AG10803 (cell line): ENCODE measurements at regions not wholly inside any gene's neighbourhood (a gene's known extent, or its start where the extent isn't known, plus 50 kb on each side); places are given as distances from the start of the nearest gene placed in this dataset.

Source experiments
- DNase-seq: peaks from one replicate; pipeline ENCODE4 v3.0.0; 2010; ENCODE audit warnings: low read depth
- H3K4me3 ChIP-seq: 2 replicates; pipeline ENCODE4 v1.5.1; 2011; ENCODE audit warnings: mild to moderate bottlenecking, low read length, control low read depth
- TF ChIP-seq, protein P1 (sequence below): conservative IDR thresholded peaks from 2 replicates; pipeline ENCODE4 v1.5.1; 2011; ENCODE audit warnings: mild to moderate bottlenecking, low read length, control low read depth, inconsistent platforms

DNA sequence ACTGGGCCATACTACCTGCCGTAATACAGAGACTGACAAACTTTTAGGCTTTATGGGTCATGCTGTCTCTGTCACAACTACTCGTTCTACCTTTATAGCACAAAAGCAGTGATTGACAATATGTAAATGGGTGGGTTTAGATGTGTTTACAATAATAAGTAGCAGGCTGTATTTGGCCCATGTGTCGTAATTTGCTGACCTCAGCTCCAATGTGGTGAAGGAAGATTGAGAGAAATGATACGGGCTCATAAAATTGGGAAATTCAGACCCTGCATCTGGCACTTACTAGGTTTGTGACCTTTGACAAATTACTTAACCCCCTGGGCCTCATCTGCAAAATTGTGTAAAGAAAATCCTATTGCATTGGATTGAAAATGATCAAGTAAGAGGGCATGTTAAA is 150.8 kb upstream of the NPSR1 start:
- TF ChIP-seq, protein P1, sequence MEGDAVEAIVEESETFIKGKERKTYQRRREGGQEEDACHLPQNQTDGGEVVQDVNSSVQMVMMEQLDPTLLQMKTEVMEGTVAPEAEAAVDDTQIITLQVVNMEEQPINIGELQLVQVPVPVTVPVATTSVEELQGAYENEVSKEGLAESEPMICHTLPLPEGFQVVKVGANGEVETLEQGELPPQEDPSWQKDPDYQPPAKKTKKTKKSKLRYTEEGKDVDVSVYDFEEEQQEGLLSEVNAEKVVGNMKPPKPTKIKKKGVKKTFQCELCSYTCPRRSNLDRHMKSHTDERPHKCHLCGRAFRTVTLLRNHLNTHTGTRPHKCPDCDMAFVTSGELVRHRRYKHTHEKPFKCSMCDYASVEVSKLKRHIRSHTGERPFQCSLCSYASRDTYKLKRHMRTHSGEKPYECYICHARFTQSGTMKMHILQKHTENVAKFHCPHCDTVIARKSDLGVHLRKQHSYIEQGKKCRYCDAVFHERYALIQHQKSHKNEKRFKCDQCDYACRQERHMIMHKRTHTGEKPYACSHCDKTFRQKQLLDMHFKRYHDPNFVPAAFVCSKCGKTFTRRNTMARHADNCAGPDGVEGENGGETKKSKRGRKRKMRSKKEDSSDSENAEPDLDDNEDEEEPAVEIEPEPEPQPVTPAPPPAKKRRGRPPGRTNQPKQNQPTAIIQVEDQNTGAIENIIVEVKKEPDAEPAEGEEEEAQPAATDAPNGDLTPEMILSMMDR = no peak
- no peak overlapping the region for H3K4me3 ChIP-seq
- DNase-seq = no peak

DNA sequence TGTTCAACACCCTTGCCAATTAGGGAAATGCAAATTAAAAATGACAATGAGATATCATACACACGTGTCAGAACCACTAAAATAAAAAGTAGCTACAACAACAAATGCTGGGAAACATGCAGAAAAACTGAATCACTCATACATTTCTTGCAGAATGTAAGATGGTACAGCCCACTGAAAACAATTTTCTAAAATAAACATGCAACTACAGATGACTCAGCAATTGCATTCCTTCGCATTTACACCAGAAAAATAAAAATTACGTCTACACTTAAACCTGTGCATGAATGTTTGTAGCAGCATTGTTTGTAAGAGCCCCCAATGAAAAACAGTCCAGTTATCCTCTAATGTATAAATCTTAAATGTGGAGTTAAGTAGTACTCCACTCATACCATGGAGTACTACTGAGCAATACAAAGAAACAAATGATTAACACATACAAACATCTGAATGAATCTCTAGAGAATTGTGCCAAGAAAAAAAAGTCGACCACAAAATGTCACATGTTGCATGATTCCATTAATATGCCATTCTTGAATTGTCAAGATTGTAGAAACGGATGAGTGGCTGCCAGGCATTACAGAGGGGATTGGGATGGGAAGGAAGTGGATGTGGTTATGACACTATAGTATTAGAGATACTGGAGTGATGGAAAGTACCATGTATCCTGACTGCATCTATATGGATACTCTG is 134.6 kb upstream of the NPSR1 start:
- DNase-seq = peak; percentile 16

DNA sequence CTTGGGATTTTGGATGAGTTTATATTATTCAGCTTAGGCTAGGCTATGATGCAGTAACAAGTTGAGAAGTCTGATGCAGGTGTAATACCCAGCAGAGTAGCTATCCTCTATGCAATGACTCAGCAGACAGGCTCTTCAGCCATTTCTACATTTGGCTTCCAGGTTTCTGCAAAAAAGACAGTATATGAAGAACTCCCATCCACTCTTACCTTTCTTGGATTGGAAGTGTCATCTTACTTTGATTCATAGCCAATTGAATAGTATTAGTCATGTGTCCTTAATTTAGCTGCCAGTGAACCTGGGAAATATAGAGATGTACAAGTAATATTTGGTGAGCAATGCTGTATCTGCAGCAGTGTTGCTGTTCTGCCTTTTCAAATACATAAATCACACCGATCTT is 127.8 kb upstream of the NPSR1 start:
- no peak overlapping the region for H3K4me3 ChIP-seq
- TF ChIP-seq, protein P1 = no peak
- DNase-seq = no peak

More for the DNA sequence above, 134.6 kb upstream of the NPSR1 start:
- TF ChIP-seq, protein P1 = no peak
- no peak overlapping the region for H3K4me3 ChIP-seq

DNA sequence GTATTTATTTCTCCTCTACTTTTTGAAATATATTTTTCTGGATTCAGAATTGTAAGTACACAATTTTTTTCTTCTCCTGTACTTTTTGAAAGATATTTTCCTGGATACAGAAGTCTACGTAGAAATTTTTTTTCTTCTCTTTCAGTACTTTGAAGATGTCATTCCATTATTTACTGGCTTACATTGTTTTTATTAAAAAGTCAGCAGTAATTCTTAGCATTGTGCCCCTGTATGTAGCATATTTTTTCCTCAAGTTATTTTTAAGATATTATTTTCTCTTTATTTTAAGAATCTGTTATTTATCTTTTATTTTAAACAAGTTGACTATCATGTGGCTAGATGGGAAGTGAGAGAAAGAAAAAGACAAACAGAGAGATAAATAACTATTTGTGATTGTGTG is 119.0 kb upstream of the NPSR1 start:
- TF ChIP-seq, protein P1 = no peak
- DNase-seq = no peak

DNA sequence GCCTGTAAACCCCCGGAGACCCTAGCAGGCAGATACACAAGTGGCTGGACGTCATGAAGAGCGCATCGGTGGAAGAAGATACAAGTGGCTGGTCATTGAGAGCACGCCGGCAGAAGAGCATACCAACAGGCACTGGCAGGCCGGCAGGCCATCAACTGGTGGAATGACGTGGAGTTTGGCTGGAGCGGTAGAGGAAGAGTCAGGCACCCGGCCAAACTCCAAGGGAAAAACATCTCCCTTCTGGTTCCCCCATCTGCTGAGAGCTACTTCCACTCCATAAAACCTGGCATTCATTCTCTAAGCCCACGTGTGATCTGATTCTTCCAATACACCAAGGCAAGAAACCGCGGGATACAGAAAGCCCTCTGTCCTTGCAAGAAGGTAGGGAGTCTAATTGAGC is 113.4 kb upstream of the NPSR1 start:
- TF ChIP-seq, protein P1 = no peak
- no peak overlapping the region for H3K4me3 ChIP-seq
- DNase-seq = no peak

More for the DNA sequence above, 119.0 kb upstream of the NPSR1 start:
- no peak overlapping the region for H3K4me3 ChIP-seq

DNA sequence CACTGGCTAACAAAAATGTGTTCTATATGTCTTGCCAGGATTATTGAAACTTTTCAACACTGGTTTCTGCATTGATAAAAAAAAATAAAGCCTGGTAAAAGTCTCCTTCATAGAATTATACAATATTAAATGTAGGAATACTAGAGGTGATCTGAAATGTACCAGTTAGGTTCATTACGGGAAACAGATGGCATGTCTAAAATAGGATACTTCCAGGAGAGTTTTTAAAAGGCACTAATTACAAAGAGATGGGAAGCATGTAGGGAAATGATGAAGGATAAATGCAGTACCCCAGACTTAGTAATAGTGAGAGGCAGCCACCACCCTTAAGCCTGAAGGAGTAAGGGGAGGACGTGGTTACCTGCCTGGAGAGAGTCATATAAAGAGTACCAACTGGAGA is 107.0 kb upstream of the NPSR1 start:
- H3K4me3 ChIP-seq = no peak overlapping the region
- TF ChIP-seq, protein P1 = no peak
- DNase-seq = no peak

DNA sequence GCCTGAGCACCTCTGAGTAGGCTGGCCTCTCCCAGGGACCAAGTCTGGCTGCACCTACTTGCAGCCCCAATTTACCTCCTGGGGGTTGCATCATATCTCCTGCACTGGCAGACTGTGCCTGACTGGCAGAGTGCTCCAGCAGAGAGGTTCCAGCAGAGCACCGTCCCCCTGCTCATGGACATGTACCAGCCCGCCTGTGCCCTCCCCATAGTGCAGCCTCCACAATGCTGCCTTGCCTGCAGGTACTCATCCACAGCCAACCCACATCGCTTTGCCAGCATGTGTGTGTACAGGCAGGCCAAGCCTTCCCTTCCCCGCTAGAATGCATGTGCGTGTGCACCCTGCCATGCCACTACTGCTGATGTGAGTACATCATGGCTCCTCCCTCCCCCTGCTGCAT is 105.5 kb upstream of the NPSR1 start:
- DNase-seq = no peak
- H3K4me3 ChIP-seq = no peak overlapping the region
- TF ChIP-seq, protein P1 = no peak
